H1 (cell line): ENCODE measurements at regions not wholly inside any gene's neighbourhood (a gene's known extent, or its start where the extent isn't known, plus 50 kb on each side); places are given as distances from the start of the nearest gene placed in this dataset.

Source experiments
- CTCF ChIA-PET: fragments of 300-600 bp; sonication (Branson Sonifier 250); formaldehyde crosslinking; loops from one replicate; lab custom pipeline; 2021; ENCODE audit not compliant: partially characterized antibody; lab: Charles Lee
- POLR2A ChIA-PET: fragments of 300-600 bp; sonication (Branson Sonifier 250); formaldehyde crosslinking; loops from one replicate; lab custom pipeline; 2021; ENCODE audit warnings: inconsistent platforms; ENCODE audit not compliant: partially characterized antibody; lab: Charles Lee
- DNase-seq, 2 experiments: peaks; one replicate each; pipeline versions ENCODE4 v3.0.0 to v3.0.0-alpha.2; 2010 to 2022; ENCODE audit warnings: low spot score in 2 of 2, low read depth in 1 of 2, mixed read lengths in 1 of 2
- FAIRE-seq: peaks from 2 replicates; lab custom pipeline; 2011; peaks lifted over from hg19 to GRCh38; lab: Jason Lieb, UNC
- H2AFZ ChIP-seq: 2 replicates; pipeline ENCODE4 v1.8.1; 2012; ENCODE audit warnings: low read length, inconsistent platforms
- H2AK5ac ChIP-seq: 2 replicates; pipeline ENCODE4 v1.6.1; 2013; ENCODE audit warnings: low read depth, low read length
- H2BK120ac ChIP-seq: replicated peaks from 2 replicates; pipeline ENCODE3; 2013; ENCODE audit warnings: low read depth, low read length, inconsistent platforms
- H2BK12ac ChIP-seq: 2 replicates; pipeline ENCODE4 v1.6.1; 2013; ENCODE audit warnings: low read depth, low read length
- H2BK15ac ChIP-seq: 2 replicates; pipeline ENCODE4 v1.6.1; 2013; ENCODE audit warnings: low read length
- H2BK20ac ChIP-seq: 2 replicates; pipeline ENCODE4 v1.6.1; 2013; ENCODE audit warnings: low read length
- H2BK5ac ChIP-seq: 2 replicates; pipeline ENCODE4 v1.6.1; 2013; ENCODE audit warnings: low read depth, low read length
- H3K14ac ChIP-seq: 2 replicates; pipeline ENCODE4 v1.6.1; 2013; ENCODE audit warnings: inconsistent platforms; ENCODE audit not compliant: insufficient read length
- H3K18ac ChIP-seq: 2 replicates; pipeline ENCODE4 v1.6.1; 2013; ENCODE audit warnings: low read length; ENCODE audit errors: extremely low read depth
- H3K23ac ChIP-seq: 2 replicates; pipeline ENCODE4 v1.6.1; 2013; ENCODE audit warnings: inconsistent platforms; ENCODE audit not compliant: insufficient read length
- H3K23me2 ChIP-seq: 2 replicates; pipeline ENCODE4 v1.6.1; 2013; ENCODE audit warnings: low read depth, low read length
- H3K27ac ChIP-seq: 2 replicates; pipeline ENCODE4 v1.6.1; 2011; ENCODE audit warnings: low read depth, low read length, inconsistent platforms
- H3K27me3 ChIP-seq, 4 experiments: replicated peaks in 1 of 4; 1 replicate in 1 of 4; 2 replicates in 3 of 4; pipeline versions ENCODE4 v1.6.1 to v1.8.1; 2011 to 2013; ENCODE audit warnings: low read length in 3 of 4, mild to moderate bottlenecking in 3 of 4, inconsistent platforms in 2 of 4, mixed read lengths in 2 of 4, moderate library complexity in 1 of 4; ENCODE audit not compliant: control insufficient read depth in 3 of 4, insufficient read depth in 3 of 4; ENCODE audit errors: extremely low read depth in 1 of 4
- H3K36me3 ChIP-seq, 4 experiments: 2 replicates each; pipeline versions ENCODE4 v1.6.1 to v1.8.1; 2011 to 2013; ENCODE audit warnings: mild to moderate bottlenecking in 4 of 4, low read length in 3 of 4, moderate library complexity in 2 of 4, control low read depth in 1 of 4, inconsistent platforms in 1 of 4; ENCODE audit not compliant: insufficient read depth in 4 of 4, control insufficient read depth in 2 of 4
- H3K4ac ChIP-seq: replicated peaks from 2 replicates; pipeline ENCODE3; 2013; ENCODE audit warnings: low read length, low read depth, mixed read lengths, inconsistent platforms; ENCODE audit not compliant: insufficient read length
- H3K4me1 ChIP-seq, 4 experiments: replicated peaks in 1 of 4; 1 replicate in 1 of 4; 2 replicates in 3 of 4; pipeline versions ENCODE4 v1.6.1 to v1.8.1; 2011 to 2013; ENCODE audit warnings: low read length in 3 of 4, inconsistent platforms in 2 of 4, mixed read lengths in 1 of 4; ENCODE audit not compliant: insufficient read depth in 4 of 4, control insufficient read depth in 3 of 4
- H3K4me2 ChIP-seq, 2 experiments: 2 replicates each; pipeline versions ENCODE4 v1.6.1 to v1.8.1; 2011 to 2013; ENCODE audit warnings: low read depth in 2 of 2, low read length in 2 of 2, control low read depth in 1 of 2, inconsistent platforms in 1 of 2, mild to moderate bottlenecking in 1 of 2; ENCODE audit not compliant: insufficient read depth in 1 of 2
- H3K4me3 ChIP-seq, 4 experiments: fragments of 200-600, 300-600 bp in 1 of 4; sonication (generic), shearing (Covaris generic), sonication (Bioruptor Twin) in 1 of 4; 2 replicates each; pipeline versions ENCODE4 v1.5.1 to v1.8.1; 2011 to 2016; ENCODE audit warnings: low read length in 4 of 4, low read depth in 3 of 4, control low read depth in 2 of 4, inconsistent platforms in 2 of 4, mild to moderate bottlenecking in 2 of 4, mixed read lengths in 1 of 4, moderate library complexity in 1 of 4; ENCODE audit not compliant: insufficient read depth in 2 of 4; ENCODE audit errors: extremely low read depth in 1 of 4
- H3K56ac ChIP-seq: replicated peaks from 2 replicates; pipeline ENCODE3; 2013; ENCODE audit warnings: low read depth, mild to moderate bottlenecking, mixed read lengths, low read length, inconsistent platforms; ENCODE audit not compliant: insufficient read length
- H3K79me1 ChIP-seq: 2 replicates; pipeline ENCODE4 v1.6.1; 2013; ENCODE audit warnings: low read depth, low read length, control low read depth
- H3K79me2 ChIP-seq, 2 experiments: 2 replicates each; pipeline versions ENCODE4 v1.6.1 to v1.8.1; 2012 to 2013; ENCODE audit warnings: low read length in 2 of 2, mild to moderate bottlenecking in 2 of 2, inconsistent platforms in 1 of 2; ENCODE audit not compliant: insufficient read depth in 2 of 2, control insufficient read depth in 1 of 2
- H3K9ac ChIP-seq, 4 experiments: replicated peaks in 1 of 4; 1 replicate in 1 of 4; 2 replicates in 3 of 4; pipeline versions ENCODE4 v1.6.1 to v1.8.1; 2011 to 2013; ENCODE audit warnings: low read depth in 3 of 4, low read length in 3 of 4, control low read depth in 2 of 4, mild to moderate bottlenecking in 2 of 4, moderate library complexity in 2 of 4, inconsistent platforms in 1 of 4; ENCODE audit errors: extremely low read depth in 1 of 4
- H3K9me3 ChIP-seq, 2 experiments: 2 replicates each; pipeline versions ENCODE4 v1.6.1 to v1.8.1; 2012 to 2013; ENCODE audit warnings: mild to moderate bottlenecking in 2 of 2, moderate library complexity in 2 of 2, control low read depth in 1 of 2, inconsistent platforms in 1 of 2, low read depth in 1 of 2, low read length in 1 of 2, mixed read lengths in 1 of 2; ENCODE audit not compliant: insufficient read depth in 2 of 2
- H4K20me1 ChIP-seq, 2 experiments: replicated peaks in 1 of 2; 2 replicates each; pipeline versions ENCODE3 to v1.8.1; 2011 to 2013; ENCODE audit warnings: inconsistent platforms in 2 of 2, low read length in 2 of 2, mild to moderate bottlenecking in 1 of 2; ENCODE audit not compliant: insufficient read depth in 2 of 2, control insufficient read depth in 1 of 2
- H4K5ac ChIP-seq: 2 replicates; pipeline ENCODE4 v1.6.1; 2013; ENCODE audit warnings: low read length, low read depth, mixed read lengths, inconsistent platforms; ENCODE audit not compliant: insufficient read length
- H4K8ac ChIP-seq: 2 replicates; pipeline ENCODE4 v1.8.0; 2013; ENCODE audit warnings: mild to moderate bottlenecking, moderate library complexity, low read length, inconsistent platforms; ENCODE audit not compliant: insufficient read depth; ENCODE audit errors: extremely low read depth
- H4K91ac ChIP-seq: replicated peaks from 2 replicates; pipeline ENCODE3; 2013; ENCODE audit warnings: low read length, mixed read lengths, inconsistent platforms; ENCODE audit not compliant: insufficient read length
- EGR1 ChIP-seq: IDR thresholded peaks from 2 replicates; pipeline ENCODE4 v1.6.1; 2011; ENCODE audit warnings: low read depth, low read length, borderline replicate concordance
- GABPA ChIP-seq: IDR thresholded peaks from 2 replicates; pipeline ENCODE4 v1.6.1; 2011; ENCODE audit warnings: mild to moderate bottlenecking, low read length, moderate library complexity, borderline replicate concordance; ENCODE audit not compliant: insufficient read depth
- KDM1A ChIP-seq: fragments of 200-600, 300-600 bp; sonication (generic); IDR thresholded peaks from 2 replicates; pipeline ENCODE4 v1.7.1; 2016; ENCODE audit warnings: mild to moderate bottlenecking, low read length, borderline replicate concordance
- MAFK ChIP-seq: IDR thresholded peaks from 2 replicates; pipeline ENCODE4 v1.6.1; 2012; ENCODE audit warnings: low read depth, mild to moderate bottlenecking, improper control_type of control experiment, low read length
- WGBS, 2 experiments: shearing (Covaris generic) in 1 of 2; methylation state at CpG; one replicate each; pipeline versions ENCODE4 v1.1.6 to v1.1.7; 2013 to 2015; ENCODE audit warnings: low lambda C conversion rate in 2 of 2, mixed read lengths in 2 of 2, inconsistent platforms in 1 of 2, low coverage in 1 of 2, missing lambda C conversion rate in 1 of 2; ENCODE audit not compliant: insufficient replicate concordance in 2 of 2, insufficient coverage in 1 of 2, insufficient read length in 1 of 2; ENCODE audit errors: extremely low coverage in 1 of 2, missing lambda C conversion rate in 1 of 2; 5-methylcytosine and 5-hydroxymethylcytosine counted together

- Histone ChIP-seq H4K20me1 (no peaks in the 10 kb centered on the region), H3K56ac (no peak overlapping the region), H4K5ac (no peak overlapping the region), H3K27me3 (no peaks in the 10 kb centered on the region), H3K36me3 (no peaks in the 10 kb centered on the region), H3K14ac (no peak overlapping the region), H2BK5ac (no peak overlapping the region), H4K91ac (no peak overlapping the region), H3K79me1 (no peaks in the 10 kb centered on the region), H2BK15ac (no peak overlapping the region), H2BK120ac (no peak overlapping the region), H3K79me2 (no peaks in the 10 kb centered on the region), H2BK12ac (no peak overlapping the region), H3K4ac (no peak overlapping the region), H3K4me1 (peaks cover 0 to 4% (median 1%) of the 10 kb centered on the region in 4 experiments; a peak in 3 of 7 replicates), H3K9ac (no peak overlapping the region), H3K4me2 (no peak overlapping the region), H2BK20ac (no peak overlapping the region), H3K9me3 (peaks cover 9 to 19% of the 10 kb centered on the region in 2 experiments), H2AFZ (no peak overlapping the region), H2AK5ac (no peak overlapping the region), H3K4me3 (no peak overlapping the region), H3K27ac (no peak overlapping the region), H3K23ac (no peak overlapping the region), H3K18ac (no peak overlapping the region), H3K23me2 (peaks cover 2% of the 10 kb centered on the region; the same call in 1 of the 2 replicates), H4K8ac (no peak overlapping the region)
- FAIRE-seq (no peak), DNase-seq (no peak)
- 87% methylated on average over 6 of the region's 6 CpGs; no CpG with 5 or more reads in 1 of the 2 experiments for whole genome bisulfite sequencing, 2 experiments
- POLR2A ChIA-PET, result no interaction called here
- CTCF ChIA-PET, result interaction anchor here (0.9 kb wide), 1 partner anchor 12 kb away, joined by 3 read pairs; no protein-coding TSS in a partner anchor
- TF ChIP-seq KDM1A (no peak), MAFK (no peak), GABPA (no peak), EGR1 (no peak)
Measured at GRCh38 chr5:56616454-56617160, 198.7 kb upstream of the MAP3K1 start.
